ENCODE measurements at regions not wholly inside any gene's neighbourhood (a gene's known extent, or its start where the extent isn't known, plus 50 kb on each side); places are given as distances from the start of the nearest gene placed in this dataset.

DNA sequence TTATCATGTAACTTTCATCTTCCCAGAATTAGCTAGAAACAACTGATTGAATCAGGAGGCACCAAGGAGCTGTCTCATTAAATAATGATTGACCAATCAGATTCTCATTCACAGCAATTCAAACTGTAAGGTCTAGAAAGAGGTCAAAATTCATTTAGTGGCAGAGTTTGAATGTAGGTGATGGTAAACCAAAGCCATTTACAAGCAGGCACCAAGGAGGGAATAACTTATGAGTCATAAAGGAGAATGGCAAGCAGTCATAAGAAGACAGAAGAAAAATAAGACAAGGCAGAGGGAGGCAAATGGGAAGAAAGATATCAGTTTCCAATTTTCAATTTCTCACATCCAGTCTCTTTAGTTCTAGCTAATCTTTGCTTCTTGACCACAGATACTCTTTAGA, 52.9 kb upstream of the DEFB112 start:
- DNase-seq (ENCODE audit: low spot score), result no peak

DNA sequence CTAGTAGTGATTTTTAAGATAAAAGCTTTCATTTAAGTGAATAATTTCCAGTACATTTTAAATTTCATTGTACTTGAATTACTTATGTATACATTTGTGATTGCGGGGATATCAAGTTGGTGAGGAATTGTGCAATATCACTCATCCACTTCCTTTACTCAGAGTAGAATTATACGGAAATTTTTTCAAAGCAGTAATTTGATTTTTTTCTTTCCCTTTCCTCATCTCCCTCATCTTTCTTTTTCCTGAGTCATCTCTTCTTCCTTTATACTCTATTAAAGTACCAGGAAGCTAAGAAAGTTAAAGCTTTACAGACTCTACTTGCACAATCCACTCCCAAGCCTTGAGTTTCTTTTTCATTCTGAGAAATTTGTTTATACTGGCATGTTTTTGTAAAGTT, 60.9 kb upstream of the DEFB112 start:
- DNase-seq (ENCODE audit: low spot score), result no peak

- no peak for DNase-seq (ENCODE audit: low spot score)
Observed at GRCh38 chr6:50112981-50113857, 63.5 kb upstream of the DEFB112 start.

- DNase-seq (ENCODE audit: low spot score), result no peak
Observed at GRCh38 chr6:50116390-50116789, 66.7 kb upstream of the DEFB112 start.

- DNase-seq (ENCODE audit: low spot score), result peak; percentile 11
Observed at GRCh38 chr6:50116797-50117542, 67.2 kb upstream of the DEFB112 start.

DNA sequence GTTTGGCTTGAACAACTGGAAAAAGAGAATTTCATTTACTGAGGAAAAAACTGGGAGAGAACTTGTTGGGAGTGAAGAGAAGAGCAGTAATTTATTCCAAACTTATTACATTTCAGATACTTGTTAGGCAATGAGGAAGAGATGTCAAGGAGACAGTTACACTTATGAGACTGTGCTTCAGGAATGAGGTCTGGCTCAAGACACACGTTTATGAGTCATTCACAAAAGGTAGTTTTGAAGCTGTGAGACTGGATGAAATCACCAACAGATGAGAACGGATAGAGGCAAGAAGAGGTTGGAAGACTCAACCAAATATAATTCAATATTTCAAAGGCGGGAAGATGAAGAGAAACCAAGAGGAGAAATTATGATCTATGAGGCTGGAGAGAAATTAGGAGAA, 70.6 kb upstream of the DEFB112 start:
- DNase-seq (ENCODE audit: low spot score), result no peak

DNA sequence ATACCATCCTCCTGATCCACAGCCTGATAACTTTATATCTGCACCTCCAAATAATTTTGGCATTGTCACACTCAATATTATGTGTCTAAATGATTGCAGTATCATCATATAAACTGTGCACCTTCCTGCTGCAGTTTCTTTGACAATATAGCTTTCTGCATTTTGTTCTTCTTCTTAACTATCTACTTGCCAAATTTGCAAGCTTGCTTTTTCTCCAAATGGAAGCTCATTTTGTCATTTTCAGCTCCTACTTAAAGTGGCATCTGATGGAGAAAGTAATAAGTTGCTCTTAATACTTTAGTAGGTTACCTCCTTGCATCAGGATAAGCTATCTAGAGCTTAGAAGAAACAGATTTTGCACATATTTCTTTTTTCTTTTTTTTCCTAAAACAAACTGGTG, 74.0 kb upstream of the DEFB112 start:
- DNase-seq (ENCODE audit: low spot score), result no peak

DNA sequence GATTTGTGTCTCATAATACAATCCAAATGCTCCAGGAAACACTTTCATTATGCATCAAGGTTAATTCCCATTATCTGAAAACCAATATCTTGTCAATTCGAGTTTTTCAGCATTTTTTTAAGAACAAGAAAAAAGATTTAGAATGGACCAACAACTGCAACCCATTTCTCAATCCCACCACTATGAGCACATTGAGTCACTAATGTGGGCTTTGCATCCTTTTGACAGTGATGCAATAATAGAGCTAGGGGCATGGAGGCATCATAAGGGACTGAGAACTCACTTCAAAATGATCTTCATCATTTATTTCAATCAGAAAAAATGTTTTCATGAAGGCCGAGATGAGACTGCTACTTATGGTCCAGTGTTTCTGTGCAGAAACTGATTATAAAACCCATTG, 74.8 kb upstream of the DEFB112 start:
- no peak for DNase-seq (ENCODE audit: low spot score)

GRCh38 chr6:50128420-50129005, 78.8 kb upstream of the DEFB112 start:
- DNase-seq (ENCODE audit: low spot score), result no peak

DNA sequence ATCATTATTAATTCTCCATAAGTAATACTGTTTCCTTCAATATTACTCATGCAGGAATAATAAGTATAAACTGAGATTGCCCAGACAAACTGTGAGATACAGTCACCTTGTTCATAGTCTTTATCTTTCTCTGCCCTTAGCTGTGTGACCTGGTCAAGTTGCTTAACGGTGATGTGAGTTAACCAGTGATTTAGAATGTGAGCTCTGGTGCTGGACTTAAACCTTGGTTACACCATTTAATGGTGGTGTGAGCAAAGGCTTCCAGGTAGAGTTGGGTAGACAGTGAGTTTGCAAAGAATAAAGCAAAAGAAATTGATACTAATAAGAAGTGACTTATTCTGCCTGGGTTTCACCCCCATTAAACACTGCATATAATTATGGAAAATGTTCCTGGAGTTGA, 86.2 kb upstream of the DEFB112 start:
- DNase-seq (ENCODE audit: low spot score), result no peak

GRCh38 chr6:50141100-50141499, 91.4 kb upstream of the DEFB112 start:
- DNase-seq (ENCODE audit: low spot score), result no peak

GRCh38 chr6:50143011-50143719, 93.4 kb upstream of the DEFB112 start:
- no peak for DNase-seq (ENCODE audit: low spot score)

- peak; percentile 16 for DNase-seq (ENCODE audit: low spot score)
Observed at GRCh38 chr6:50145125-50145524, 95.4 kb upstream of the DEFB112 start.

GRCh38 chr6:50147371-50147770, 97.6 kb upstream of the DEFB112 start:
- DNase-seq (ENCODE audit: low spot score), result no peak

GRCh38 chr6:50180646-50181045, 130.9 kb upstream of the DEFB112 start:
- DNase-seq (ENCODE audit: low spot score), result no peak

DNA sequence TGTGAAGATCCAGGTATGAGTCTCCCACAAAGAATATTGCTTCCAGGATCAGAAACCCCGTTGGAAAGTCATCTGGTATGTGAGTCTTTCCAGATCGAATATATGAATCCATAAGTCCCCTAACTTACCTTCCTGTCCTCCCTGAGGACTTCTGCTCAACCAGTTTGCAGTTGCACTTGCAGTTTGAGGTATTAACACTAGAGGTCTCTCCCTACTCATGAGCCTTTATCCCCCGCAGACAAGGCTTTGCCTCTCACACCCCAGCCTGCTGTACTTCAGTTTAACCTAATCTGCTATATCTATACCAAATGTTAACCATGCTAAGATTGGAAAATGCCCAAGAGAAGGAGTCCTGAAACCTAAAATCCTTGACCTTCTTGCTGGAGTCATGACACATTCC, 135.3 kb upstream of the DEFB112 start:
- DNase-seq (ENCODE audit: low spot score), result peak; percentile 52

- no peak for DNase-seq (ENCODE audit: low spot score)
Observed at GRCh38 chr6:50187351-50187921, 137.7 kb upstream of the DEFB112 start.

- DNase-seq (ENCODE audit: low spot score), result peak; percentile 11
Observed at GRCh38 chr6:50198245-50198644, 148.5 kb upstream of the DEFB112 start.

DNA sequence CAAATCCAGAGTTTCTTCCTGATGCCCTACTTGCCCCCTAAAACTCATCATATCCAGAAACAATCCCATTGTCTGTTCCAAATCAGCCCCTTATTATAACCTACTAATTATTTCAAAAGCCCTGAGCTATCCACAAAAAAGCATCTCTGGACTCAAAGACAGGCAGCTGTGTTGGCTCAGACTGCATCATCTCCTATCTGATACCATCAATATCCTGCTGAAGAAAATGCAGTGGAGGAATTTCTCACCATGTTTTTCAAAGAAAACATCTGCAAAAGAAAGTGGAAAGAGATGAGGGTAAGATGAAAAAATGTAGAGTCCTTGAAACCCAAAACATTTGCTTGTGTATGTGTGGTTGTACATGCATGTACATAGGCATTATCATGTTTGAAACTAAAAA, 153.0 kb upstream of the DEFB112 start:
- no peak for DNase-seq (ENCODE audit: low spot score)

DNA sequence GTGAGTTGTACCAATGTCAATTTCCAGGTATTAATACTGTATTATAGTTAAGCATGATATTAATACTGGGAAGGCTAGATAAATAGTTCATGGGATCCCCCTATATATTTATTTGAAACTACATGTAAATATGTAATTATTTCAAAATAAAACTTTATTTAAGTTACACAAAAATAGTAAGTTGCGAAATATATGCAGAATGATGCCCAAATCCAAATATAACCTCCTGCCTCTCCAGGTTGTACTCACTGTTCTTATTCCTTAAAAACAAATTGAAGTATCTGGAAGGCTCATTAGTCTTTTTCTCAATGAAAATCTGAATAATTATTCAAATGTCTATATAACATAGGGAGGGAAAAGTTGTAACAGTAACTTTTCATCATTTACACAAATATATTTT, 161.9 kb upstream of the DEFB112 start:
- DNase-seq (ENCODE audit: low spot score), result no peak

GRCh38 chr6:50213146-50213545, 163.4 kb upstream of the DEFB112 start:
- DNase-seq (ENCODE audit: low spot score), result no peak

GRCh38 chr6:50214937-50215336, 165.2 kb upstream of the DEFB112 start:
- DNase-seq (ENCODE audit: low spot score), result no peak

All from iPS-NIHi11 (cell line).